ENCODE measurements at regions not wholly inside any gene's neighbourhood (a gene's known extent, or its start where the extent isn't known, plus 50 kb on each side); places are given as distances from the start of the nearest gene placed in this dataset.

GRCh38 chr2:151178207-151178606, 83.5 kb downstream of the RBM43 start:
- TF ChIP-seq TAF1 (IDR thresholded peaks at IDR 0.05; ENCODE audit: borderline replicate concordance, insufficient read depth, low read length): no peak
- no peak for TF ChIP-seq SIN3A (IDR thresholded peaks at IDR 0.05; ENCODE audit: borderline replicate concordance, insufficient read depth, low read length)
- no peak for TF ChIP-seq FOXP2 (optimal IDR thresholded peaks at IDR 0.05; ENCODE audit: borderline replicate concordance, extremely low read depth, extremely low read length, insufficient read depth)
- no peak for TF ChIP-seq POLR2AphosphoS5 (IDR thresholded peaks at IDR 0.05; ENCODE audit: low read depth, low read length)
- TF ChIP-seq REST (IDR thresholded peaks at IDR 0.05; ENCODE audit: insufficient read depth in 1 of 2, low read depth in 2 of 2, low read length in 2 of 2): no peak

GRCh38 chr2:151177756-151178155, 83.9 kb downstream of the RBM43 start:
- no peak for TF ChIP-seq FOXP2 (optimal IDR thresholded peaks at IDR 0.05; ENCODE audit: borderline replicate concordance, extremely low read depth, extremely low read length, insufficient read depth)
- no peak for TF ChIP-seq REST (IDR thresholded peaks at IDR 0.05; ENCODE audit: insufficient read depth in 1 of 2, low read depth in 2 of 2, low read length in 2 of 2)
- no peak for TF ChIP-seq POLR2AphosphoS5 (IDR thresholded peaks at IDR 0.05; ENCODE audit: low read depth, low read length)
- no peak for TF ChIP-seq SIN3A (IDR thresholded peaks at IDR 0.05; ENCODE audit: borderline replicate concordance, insufficient read depth, low read length)
- TF ChIP-seq TAF1 (IDR thresholded peaks at IDR 0.05; ENCODE audit: borderline replicate concordance, insufficient read depth, low read length): no peak

- TF ChIP-seq POLR2AphosphoS5 (IDR thresholded peaks at IDR 0.05; ENCODE audit: low read depth, low read length) (no peak), REST (IDR thresholded peaks at IDR 0.05; ENCODE audit: insufficient read depth in 1 of 2, low read depth in 2 of 2, low read length in 2 of 2) (no peak), SIN3A (IDR thresholded peaks at IDR 0.05; ENCODE audit: borderline replicate concordance, insufficient read depth, low read length) (no peak), TAF1 (IDR thresholded peaks at IDR 0.05; ENCODE audit: borderline replicate concordance, insufficient read depth, low read length) (no peak), FOXP2 (optimal IDR thresholded peaks at IDR 0.05; ENCODE audit: borderline replicate concordance, extremely low read depth, extremely low read length, insufficient read depth) (no peak)
These were observed 85.0 kb downstream of the RBM43 start for GRCh38 chr2:151176661-151177060.

GRCh38 chr2:151175864-151176263, 85.8 kb downstream of the RBM43 start:
- TF ChIP-seq REST (IDR thresholded peaks at IDR 0.05; ENCODE audit: insufficient read depth in 1 of 2, low read depth in 2 of 2, low read length in 2 of 2) (no peak), SIN3A (IDR thresholded peaks at IDR 0.05; ENCODE audit: borderline replicate concordance, insufficient read depth, low read length) (no peak), POLR2AphosphoS5 (IDR thresholded peaks at IDR 0.05; ENCODE audit: low read depth, low read length) (no peak), TAF1 (IDR thresholded peaks at IDR 0.05; ENCODE audit: borderline replicate concordance, insufficient read depth, low read length) (no peak), FOXP2 (optimal IDR thresholded peaks at IDR 0.05; ENCODE audit: borderline replicate concordance, extremely low read depth, extremely low read length, insufficient read depth) (no peak)

- TF ChIP-seq FOXP2 (optimal IDR thresholded peaks at IDR 0.05; ENCODE audit: borderline replicate concordance, extremely low read depth, extremely low read length, insufficient read depth) (no peak), POLR2AphosphoS5 (IDR thresholded peaks at IDR 0.05; ENCODE audit: low read depth, low read length) (no peak), TAF1 (IDR thresholded peaks at IDR 0.05; ENCODE audit: borderline replicate concordance, insufficient read depth, low read length) (no peak), REST (IDR thresholded peaks at IDR 0.05; ENCODE audit: insufficient read depth in 1 of 2, low read depth in 2 of 2, low read length in 2 of 2) (no peak), SIN3A (IDR thresholded peaks at IDR 0.05; ENCODE audit: borderline replicate concordance, insufficient read depth, low read length) (no peak)
These were observed 87.5 kb downstream of the RBM43 start for GRCh38 chr2:151174127-151174526.

Data from PFSK-1 (cell line).